HepG2 (cell line): ENCODE measurements at regions not wholly inside any gene's neighbourhood (a gene's known extent, or its start where the extent isn't known, plus 50 kb on each side); places are given as distances from the start of the nearest gene placed in this dataset.

ENCODE experiments used
- ARHGAP35 ChIP-seq: sonication (generic); formaldehyde crosslinking; IDR thresholded peaks from 2 replicates; pipeline ENCODE4 v1.9.0; 2022; ENCODE audit warnings: mild to moderate bottlenecking, inconsistent platforms, moderate library complexity, missing genetic modification reagents, borderline replicate concordance
- ATF7-NPFF ChIP-seq: sonication (generic); formaldehyde crosslinking; IDR thresholded peaks from 2 replicates; pipeline ENCODE4 v1.8.1; 2023; ENCODE audit warnings: mild to moderate bottlenecking, low read depth, missing genetic modification reagents, moderate library complexity
- ELF1 ChIP-seq: sonication (generic); formaldehyde crosslinking; IDR thresholded peaks from 2 replicates; pipeline ENCODE4 v1.4.0; 2020; ENCODE audit warnings: missing genetic modification reagents
- GATA4 ChIP-seq: sonication (generic); IDR thresholded peaks from 2 replicates; pipeline ENCODE4 v1.6.1; 2016; ENCODE audit warnings: antibody characterized with exemption, low read depth, borderline replicate concordance
- KMT2A ChIP-seq: sonication (generic); formaldehyde crosslinking; IDR thresholded peaks from 2 replicates; pipeline ENCODE4 v1.4.0; 2020; ENCODE audit warnings: missing genetic modification reagents
- MBD4 ChIP-seq: IDR thresholded peaks from 2 replicates; pipeline ENCODE4 v1.6.1; 2012; ENCODE audit warnings: low read length, inconsistent platforms, borderline replicate concordance
- NFKB2 ChIP-seq: sonication (generic); formaldehyde crosslinking; IDR thresholded peaks from 2 replicates; pipeline ENCODE4 v1.4.0; 2020; ENCODE audit warnings: missing genetic modification reagents, borderline replicate concordance
- PPARG ChIP-seq: conservative IDR thresholded peaks from 2 replicates; pipeline ENCODE4 v1.6.1; 2016; ENCODE audit warnings: missing biosample characterization, missing genetic modification reagents
- RBFOX2 ChIP-seq: fragments of 200-400 bp; formaldehyde crosslinking; IDR thresholded peaks from 2 replicates; pipeline ENCODE4 v1.6.1; 2017; ENCODE audit warnings: low read depth, mild to moderate bottlenecking, low read length
- SIX1 ChIP-seq: sonication (generic); formaldehyde crosslinking; IDR thresholded peaks from 2 replicates; pipeline ENCODE4 v1.4.0; 2020; ENCODE audit warnings: missing genetic modification reagents, borderline replicate concordance
- U2AF1 ChIP-seq: fragments of 200-400 bp; formaldehyde crosslinking; optimal IDR thresholded peaks from 2 replicates; pipeline ENCODE3; 2017; ENCODE audit warnings: mild to moderate bottlenecking, low read depth, low read length
- ZMAT3 ChIP-seq: sonication (generic); formaldehyde crosslinking; conservative IDR thresholded peaks from 2 replicates; pipeline ENCODE4 v1.7.0; 2021; ENCODE audit warnings: missing genetic modification reagents
- ZNF121 ChIP-seq: sonication (generic); formaldehyde crosslinking; IDR thresholded peaks from 2 replicates; pipeline ENCODE4 v1.5.0; 2020; ENCODE audit warnings: mild to moderate bottlenecking, missing genetic modification reagents
- ZNF143 ChIP-seq: sonication (generic); formaldehyde crosslinking; IDR thresholded peaks from 2 replicates; pipeline ENCODE4 v1.4.0; 2020; ENCODE audit warnings: missing genetic modification reagents
- ZNF382 ChIP-seq: sonication (generic); formaldehyde crosslinking; IDR thresholded peaks from 2 replicates; pipeline ENCODE4 v1.5.0; 2020; ENCODE audit warnings: missing genetic modification reagents, mild to moderate bottlenecking, borderline replicate concordance
- ZNF616 ChIP-seq: sonication (generic); formaldehyde crosslinking; IDR thresholded peaks from 2 replicates; pipeline ENCODE4 v1.5.0; 2020; ENCODE audit warnings: low read depth, mild to moderate bottlenecking, missing genetic modification reagents
- ZNF768 ChIP-seq: sonication (generic); formaldehyde crosslinking; IDR thresholded peaks from 2 replicates; pipeline ENCODE4 v1.4.0; 2020; ENCODE audit warnings: missing genetic modification reagents
- ZNF790 ChIP-seq: sonication (generic); formaldehyde crosslinking; IDR thresholded peaks from 2 replicates; pipeline ENCODE4 v1.8.0; 2022; ENCODE audit warnings: missing genetic modification reagents, mild to moderate bottlenecking, borderline replicate concordance
- TF ChIP-seq, protein P1 (sequence below): sonication (generic); formaldehyde crosslinking; IDR thresholded peaks from 2 replicates; pipeline ENCODE4 v1.5.0; 2020; ENCODE audit warnings: mild to moderate bottlenecking, missing genetic modification reagents, moderate library complexity
- TF ChIP-seq, protein P2 (sequence below): sonication (generic); formaldehyde crosslinking; IDR thresholded peaks from 2 replicates; pipeline ENCODE4 v1.9.0; 2021; ENCODE audit warnings: missing genetic modification reagents, mild to moderate bottlenecking, borderline replicate concordance
- TF ChIP-seq, protein P3 (sequence below): sonication (generic); formaldehyde crosslinking; IDR thresholded peaks from 2 replicates; pipeline ENCODE4 v1.9.0; 2021; ENCODE audit warnings: missing genetic modification reagents, borderline replicate concordance
- TF ChIP-seq, protein P4 (sequence below): sonication (generic); formaldehyde crosslinking; IDR thresholded peaks from 2 replicates; pipeline ENCODE4 v1.8.1; 2023; ENCODE audit warnings: missing genetic modification reagents, inconsistent platforms, borderline replicate concordance

DNA sequence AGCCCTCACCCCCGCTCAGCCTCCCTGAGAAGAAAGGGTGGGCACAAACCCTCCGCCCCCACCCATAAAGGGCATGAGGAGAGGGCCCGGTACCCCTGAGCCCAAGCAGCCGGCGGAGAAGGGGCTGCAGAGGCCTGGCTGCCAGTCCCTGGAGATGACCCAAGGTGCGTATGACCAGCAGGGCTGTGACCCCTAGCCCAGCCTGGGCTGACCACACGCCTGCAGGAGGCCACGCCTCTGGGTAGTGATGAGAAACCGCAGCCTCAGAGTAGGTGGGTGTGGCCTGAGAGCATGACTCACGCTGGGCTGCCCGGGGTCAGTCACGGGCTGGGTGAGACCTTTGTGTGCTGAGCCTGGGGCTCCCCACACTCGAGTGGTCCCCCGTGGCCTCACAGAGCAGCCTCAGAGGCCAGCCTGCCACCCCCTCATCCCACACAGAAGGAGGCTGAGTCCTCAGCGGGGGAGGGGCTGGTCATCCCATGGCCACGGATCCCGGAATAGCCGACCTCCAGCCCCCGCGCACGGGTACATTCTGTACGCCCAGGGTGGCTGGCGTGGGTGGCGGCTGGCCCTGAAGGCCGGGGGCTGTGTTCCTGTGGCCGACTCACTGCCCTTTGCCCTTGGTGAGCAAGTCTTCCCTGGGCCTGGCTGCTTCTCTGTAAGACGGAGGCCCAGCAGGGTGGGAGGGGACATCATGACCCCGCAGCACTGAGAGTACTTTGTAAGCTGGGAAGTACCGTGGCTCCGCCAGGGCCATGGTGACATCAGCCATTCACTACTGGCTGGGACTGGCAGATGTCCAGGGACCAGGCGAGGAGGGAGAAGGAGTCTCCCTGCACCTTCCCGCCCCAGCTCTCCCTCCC lies 110.8 kb upstream of the OTOS start (continued):
- TF ChIP-seq RBFOX2 (peak; percentile 94), ZNF790 (CRISPR knock-in tag) (0 out of 2 replicates have a peak, but pooled peaks have one; percentile 55), ZNF143 (no peak; the same call in 1 of the 2 replicates), NFKB2 (CRISPR knock-in tag) (peak; percentile 78; the same call in 1 of the 2 replicates), ARHGAP35 (CRISPR knock-in tag) (peak; percentile 87), ZMAT3 (CRISPR knock-in tag) (peak; percentile 95), U2AF1 (peak; percentile 52), ZNF616 (CRISPR knock-in tag) (0 out of 2 replicates have a peak, but pooled peaks have one; percentile 47), GATA4 (no peak; the same call in 1 of the 2 replicates), ZNF768 (CRISPR knock-in tag) (peak; percentile 67), PPARG (0 out of 2 replicates have a peak, but pooled peaks have one; percentile 30), ATF7-NPFF (CRISPR knock-in tag) (no peak), MBD4 (no peak), KMT2A (CRISPR knock-in tag) (peak; percentile 64; the same call in 1 of the 2 replicates), ZNF382 (CRISPR knock-in tag) (no peak), ZNF121 (CRISPR knock-in tag) (no peak; the same call in 1 of the 2 replicates), ELF1 (peak; percentile 42; the same call in 1 of the 2 replicates), SIX1 (CRISPR knock-in tag) (peak; percentile 10; the same call in 1 of the 2 replicates)
- TF ChIP-seq, protein P1, sequence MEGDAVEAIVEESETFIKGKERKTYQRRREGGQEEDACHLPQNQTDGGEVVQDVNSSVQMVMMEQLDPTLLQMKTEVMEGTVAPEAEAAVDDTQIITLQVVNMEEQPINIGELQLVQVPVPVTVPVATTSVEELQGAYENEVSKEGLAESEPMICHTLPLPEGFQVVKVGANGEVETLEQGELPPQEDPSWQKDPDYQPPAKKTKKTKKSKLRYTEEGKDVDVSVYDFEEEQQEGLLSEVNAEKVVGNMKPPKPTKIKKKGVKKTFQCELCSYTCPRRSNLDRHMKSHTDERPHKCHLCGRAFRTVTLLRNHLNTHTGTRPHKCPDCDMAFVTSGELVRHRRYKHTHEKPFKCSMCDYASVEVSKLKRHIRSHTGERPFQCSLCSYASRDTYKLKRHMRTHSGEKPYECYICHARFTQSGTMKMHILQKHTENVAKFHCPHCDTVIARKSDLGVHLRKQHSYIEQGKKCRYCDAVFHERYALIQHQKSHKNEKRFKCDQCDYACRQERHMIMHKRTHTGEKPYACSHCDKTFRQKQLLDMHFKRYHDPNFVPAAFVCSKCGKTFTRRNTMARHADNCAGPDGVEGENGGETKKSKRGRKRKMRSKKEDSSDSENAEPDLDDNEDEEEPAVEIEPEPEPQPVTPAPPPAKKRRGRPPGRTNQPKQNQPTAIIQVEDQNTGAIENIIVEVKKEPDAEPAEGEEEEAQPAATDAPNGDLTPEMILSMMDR, result peak; percentile 23; the same call in 1 of the 2 replicates
- TF ChIP-seq, protein P2, sequence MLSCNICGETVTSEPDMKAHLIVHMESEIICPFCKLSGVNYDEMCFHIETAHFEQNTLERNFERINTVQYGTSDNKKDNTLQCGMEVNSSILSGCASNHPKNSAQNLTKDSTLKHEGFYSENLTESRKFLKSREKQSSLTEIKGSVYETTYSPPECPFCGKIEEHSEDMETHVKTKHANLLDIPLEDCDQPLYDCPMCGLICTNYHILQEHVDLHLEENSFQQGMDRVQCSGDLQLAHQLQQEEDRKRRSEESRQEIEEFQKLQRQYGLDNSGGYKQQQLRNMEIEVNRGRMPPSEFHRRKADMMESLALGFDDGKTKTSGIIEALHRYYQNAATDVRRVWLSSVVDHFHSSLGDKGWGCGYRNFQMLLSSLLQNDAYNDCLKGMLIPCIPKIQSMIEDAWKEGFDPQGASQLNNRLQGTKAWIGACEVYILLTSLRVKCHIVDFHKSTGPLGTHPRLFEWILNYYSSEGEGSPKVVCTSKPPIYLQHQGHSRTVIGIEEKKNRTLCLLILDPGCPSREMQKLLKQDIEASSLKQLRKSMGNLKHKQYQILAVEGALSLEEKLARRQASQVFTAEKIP (CRISPR knock-in tag), result no peak
- TF ChIP-seq, protein P3, sequence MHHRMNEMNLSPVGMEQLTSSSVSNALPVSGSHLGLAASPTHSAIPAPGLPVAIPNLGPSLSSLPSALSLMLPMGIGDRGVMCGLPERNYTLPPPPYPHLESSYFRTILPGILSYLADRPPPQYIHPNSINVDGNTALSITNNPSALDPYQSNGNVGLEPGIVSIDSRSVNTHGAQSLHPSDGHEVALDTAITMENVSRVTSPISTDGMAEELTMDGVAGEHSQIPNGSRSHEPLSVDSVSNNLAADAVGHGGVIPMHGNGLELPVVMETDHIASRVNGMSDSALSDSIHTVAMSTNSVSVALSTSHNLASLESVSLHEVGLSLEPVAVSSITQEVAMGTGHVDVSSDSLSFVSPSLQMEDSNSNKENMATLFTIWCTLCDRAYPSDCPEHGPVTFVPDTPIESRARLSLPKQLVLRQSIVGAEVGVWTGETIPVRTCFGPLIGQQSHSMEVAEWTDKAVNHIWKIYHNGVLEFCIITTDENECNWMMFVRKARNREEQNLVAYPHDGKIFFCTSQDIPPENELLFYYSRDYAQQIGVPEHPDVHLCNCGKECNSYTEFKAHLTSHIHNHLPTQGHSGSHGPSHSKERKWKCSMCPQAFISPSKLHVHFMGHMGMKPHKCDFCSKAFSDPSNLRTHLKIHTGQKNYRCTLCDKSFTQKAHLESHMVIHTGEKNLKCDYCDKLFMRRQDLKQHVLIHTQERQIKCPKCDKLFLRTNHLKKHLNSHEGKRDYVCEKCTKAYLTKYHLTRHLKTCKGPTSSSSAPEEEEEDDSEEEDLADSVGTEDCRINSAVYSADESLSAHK, result no peak
- TF ChIP-seq, protein P4, sequence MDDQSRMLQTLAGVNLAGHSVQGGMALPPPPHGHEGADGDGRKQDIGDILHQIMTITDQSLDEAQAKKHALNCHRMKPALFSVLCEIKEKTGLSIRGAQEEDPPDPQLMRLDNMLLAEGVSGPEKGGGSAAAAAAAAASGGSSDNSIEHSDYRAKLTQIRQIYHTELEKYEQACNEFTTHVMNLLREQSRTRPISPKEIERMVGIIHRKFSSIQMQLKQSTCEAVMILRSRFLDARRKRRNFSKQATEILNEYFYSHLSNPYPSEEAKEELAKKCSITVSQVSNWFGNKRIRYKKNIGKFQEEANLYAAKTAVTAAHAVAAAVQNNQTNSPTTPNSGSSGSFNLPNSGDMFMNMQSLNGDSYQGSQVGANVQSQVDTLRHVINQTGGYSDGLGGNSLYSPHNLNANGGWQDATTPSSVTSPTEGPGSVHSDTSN (CRISPR knock-in tag), result no peak
